GM18519 (cell line): ENCODE measurements at regions not wholly inside any gene's neighbourhood (a gene's known extent, or its start where the extent isn't known, plus 50 kb on each side); places are given as distances from the start of the nearest gene placed in this dataset.

Experiments
- ATAC-seq: cut with Tn5 transposase; IDR thresholded peaks from one replicate; pipeline ENCODE4 v1.9.1; 2021; ENCODE audit warnings: mild to moderate bottlenecking, moderate library complexity; ENCODE audit not compliant: unreplicated experiment, low FRiP score

- ATAC-seq, result no peak
Measured at GRCh38 chr12:132409495-132410295, 80.3 kb upstream of the FBRSL1 start.

GRCh38 chr12:132408626-132409494, 79.5 kb upstream of the GALNT9 start:
- no peak for ATAC-seq

DNA sequence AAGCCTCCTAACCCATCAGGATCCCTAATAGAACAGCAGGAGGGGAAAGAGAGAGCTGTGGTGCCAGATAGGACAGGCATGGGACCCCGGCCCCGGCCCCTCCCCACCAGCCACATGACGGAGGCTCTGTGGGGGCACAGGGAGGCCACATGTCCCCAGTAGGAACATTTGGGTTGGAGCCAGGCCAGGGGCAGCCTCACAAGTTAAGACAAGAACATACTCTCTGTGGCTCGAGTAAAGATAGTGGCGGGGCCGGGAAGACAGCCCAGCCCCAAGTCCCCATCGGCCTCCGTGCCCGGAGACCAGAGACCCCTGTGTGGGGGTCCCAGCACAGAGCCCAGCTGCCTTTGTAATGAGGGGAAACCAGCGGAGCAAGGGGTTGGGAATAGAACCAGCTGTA, 78.6 kb upstream of the GALNT9 start:
- no peak for ATAC-seq

- ATAC-seq, result no peak
Measured at GRCh38 chr12:132407451-132407961, 78.1 kb upstream of the GALNT9 start.

DNA sequence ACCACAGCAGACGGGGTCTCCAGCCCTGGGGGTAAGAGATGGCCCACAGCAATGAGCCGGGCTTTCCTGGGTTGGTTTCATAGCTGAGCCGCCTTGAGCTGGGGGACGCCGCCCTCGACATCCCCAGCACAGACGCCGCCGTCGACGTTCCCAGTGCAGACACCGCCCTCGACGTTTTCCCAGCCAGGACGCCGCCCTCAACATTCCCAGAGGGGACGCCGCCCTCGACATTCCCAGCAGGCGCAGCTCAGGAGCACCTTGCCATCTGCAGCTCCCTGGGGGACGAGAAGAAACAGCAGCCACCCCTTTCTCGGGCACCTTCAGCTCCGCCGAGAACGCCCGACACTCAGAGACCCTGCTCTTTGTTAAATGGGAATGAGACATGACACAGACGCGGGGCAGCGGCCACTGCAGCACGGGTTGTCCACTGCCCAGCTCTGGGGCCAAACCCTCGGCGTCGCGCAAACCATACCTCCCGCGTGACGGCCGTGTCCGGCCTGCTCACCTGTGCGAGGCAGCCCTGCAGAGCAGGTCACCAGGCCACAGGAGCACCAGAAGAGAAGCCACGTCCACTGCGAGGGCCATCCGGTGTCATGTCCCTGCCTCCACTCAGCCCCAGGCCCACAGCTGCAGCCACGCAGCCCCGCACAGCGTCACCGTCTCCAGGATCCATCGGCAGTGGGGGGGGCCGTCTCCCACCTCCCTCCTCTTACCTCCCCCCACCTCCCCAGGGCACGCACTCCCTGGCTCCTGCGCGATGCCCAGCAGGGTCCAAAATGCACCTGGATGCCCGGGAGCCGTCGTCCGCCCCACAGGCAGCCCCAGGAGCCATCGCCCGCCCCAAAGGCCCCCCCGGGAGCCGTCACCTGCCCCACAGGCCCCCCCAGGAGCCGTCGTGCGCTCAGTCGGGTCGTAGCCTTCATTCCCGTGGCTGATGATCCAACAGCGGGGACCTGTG, 77.4 kb upstream of the GALNT9 start:
- no peak for ATAC-seq

- no peak for ATAC-seq
Measured at GRCh38 chr12:132405742-132406251, 76.4 kb upstream of the GALNT9 start.

GRCh38 chr12:132404951-132405741, 75.8 kb upstream of the GALNT9 start:
- ATAC-seq, result no peak

- no peak for ATAC-seq
Measured at GRCh38 chr12:132404435-132404855, 75.1 kb upstream of the GALNT9 start.

GRCh38 chr12:132403636-132404434, 74.4 kb upstream of the GALNT9 start:
- no peak for ATAC-seq

DNA sequence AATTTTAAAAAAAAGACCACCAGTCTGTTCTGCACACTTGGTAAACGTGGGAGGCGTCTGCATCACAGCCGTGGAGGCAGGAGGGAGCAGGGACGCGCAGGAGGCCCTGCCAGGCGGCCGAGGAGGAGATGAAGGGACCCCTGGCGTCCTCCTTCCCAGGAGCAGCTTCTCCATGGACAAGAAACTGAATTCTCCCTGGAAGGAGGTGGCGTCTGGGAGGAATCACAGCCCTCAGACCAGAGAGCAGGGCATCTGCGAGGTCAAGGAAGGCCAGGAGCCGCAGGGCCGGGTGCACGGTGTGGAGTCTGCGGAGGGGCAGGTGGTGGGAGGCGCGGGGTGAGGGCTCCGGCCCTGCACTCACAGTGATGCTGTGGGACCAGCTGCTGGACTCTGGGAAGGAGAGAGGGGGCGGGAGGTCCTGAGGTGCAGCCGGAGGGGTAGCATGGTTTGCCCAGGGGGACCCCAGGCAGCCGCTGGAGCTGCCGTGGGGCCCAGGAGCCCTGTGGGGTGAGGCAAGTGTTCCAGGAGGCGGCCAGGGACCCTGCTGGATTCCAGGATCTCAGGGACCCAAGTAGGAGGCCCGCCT, 73.5 kb upstream of the GALNT9 start:
- no peak for ATAC-seq

DNA sequence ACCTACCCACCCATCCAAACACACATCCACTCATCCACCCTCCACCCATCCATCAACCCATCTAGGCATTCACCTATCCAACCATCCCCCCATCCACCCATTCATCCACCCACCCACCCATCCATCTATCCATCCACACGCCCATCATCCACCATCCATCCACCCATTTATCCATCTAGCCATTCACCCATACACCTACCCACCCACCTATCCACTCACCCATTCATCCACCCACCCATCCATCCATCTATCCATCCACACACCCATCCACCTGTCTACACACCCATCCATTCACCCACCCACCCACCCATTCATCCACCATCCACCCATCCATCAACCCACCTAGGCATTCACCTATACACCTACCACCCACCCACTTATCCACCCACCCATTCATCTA, 72.6 kb upstream of the GALNT9 start:
- no peak for ATAC-seq

- no peak for ATAC-seq
Measured at GRCh38 chr12:132400011-132400641, 70.7 kb upstream of the GALNT9 start.

DNA sequence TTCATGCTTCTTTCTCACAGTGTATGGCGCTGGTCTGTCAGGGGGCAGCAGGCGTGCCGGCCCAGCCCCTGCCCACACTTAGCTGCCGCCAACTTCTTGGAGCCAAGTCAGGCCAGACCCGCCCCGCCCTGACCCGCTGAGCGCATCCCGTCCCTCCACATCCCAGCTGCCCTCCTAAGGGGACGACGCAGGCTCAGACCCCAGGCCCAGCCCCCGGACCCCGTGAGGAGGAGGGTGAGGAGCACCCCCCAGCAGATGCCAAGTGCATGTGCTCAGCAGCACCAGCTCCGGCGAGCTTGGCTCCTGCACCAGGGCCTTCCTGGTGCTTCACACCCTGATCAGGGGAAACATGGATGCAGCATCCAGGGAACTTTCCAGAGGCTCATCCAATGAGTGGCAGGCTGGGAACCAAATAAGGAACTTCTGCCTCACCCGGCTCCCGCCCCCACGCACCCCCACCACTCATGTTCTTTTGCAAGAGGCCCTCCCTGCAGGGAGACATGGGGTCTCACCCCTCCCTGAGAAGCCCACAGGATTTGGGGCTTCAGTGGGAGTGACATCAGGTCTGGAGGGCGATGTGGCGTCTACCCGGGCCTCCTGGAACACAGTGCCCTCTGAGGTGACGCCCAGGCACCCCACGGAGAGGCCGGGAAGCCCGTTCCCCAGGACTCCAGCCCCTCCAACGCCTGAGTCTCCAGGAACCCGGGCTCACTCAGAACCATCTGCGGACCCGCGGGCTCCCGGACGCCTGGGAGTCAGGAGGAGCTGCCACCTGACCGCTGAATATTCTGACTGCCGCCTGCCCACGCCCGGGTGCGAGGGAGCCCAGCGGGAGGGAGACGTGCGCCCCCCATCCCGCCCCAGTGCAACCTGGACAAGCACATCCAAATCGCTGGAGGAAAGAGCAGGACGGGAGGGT, 70.0 kb upstream of the GALNT9 start:
- ATAC-seq, result no peak

GRCh38 chr12:132398386-132398991, 69.1 kb upstream of the GALNT9 start:
- ATAC-seq, result no peak

GRCh38 chr12:132397934-132398385, 68.6 kb upstream of the GALNT9 start:
- ATAC-seq, result no peak
